GM19035 (cell line): ENCODE measurements at regions not wholly inside any gene's neighbourhood (a gene's known extent, or its start where the extent isn't known, plus 50 kb on each side); places are given as distances from the start of the nearest gene placed in this dataset.

Experiments
- ATAC-seq: cut with Tn5 transposase; IDR thresholded peaks from one replicate; pipeline ENCODE4 v1.9.1; 2021; ENCODE audit not compliant: unreplicated experiment

DNA sequence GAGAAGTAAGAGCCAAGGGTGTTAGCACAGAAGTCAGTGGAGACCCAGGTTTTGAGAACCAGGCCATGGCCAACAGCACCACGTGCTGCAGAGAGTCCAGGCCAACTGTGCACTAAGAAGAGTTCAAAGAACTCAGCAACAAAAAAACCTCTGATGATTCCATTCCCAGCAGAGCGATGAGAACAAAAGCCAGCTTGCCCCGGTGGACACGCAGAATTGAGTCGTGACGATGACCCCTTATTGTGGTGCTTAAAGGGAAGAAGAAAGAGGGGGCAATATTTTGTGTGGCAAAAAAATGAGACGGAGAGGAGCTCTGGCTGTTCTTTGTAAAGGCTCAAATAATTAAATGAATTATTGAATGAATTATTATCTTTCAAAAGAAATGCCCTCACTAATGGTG lies 468.3 kb upstream of the AUTS2 start:
- no peak for ATAC-seq

DNA sequence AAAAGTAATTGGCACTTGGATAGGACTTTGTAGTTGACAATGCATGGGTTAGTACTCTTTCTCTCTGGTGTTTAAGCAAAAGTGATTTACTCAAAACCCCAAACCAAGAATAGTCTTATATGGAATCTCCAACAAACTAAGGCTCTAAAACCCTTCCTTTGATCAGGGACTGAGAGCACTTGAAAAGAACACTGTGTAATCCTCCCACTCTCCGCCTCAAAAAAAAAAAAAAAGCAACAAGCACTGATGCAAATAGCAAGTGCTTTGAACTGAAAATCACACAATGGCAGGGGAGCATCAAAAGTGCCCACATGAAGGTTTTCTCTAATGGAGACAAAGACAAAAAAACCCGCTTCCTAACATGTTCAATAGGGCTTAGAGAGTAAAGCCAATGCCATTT lies 467.9 kb upstream of the AUTS2 start:
- no peak for ATAC-seq

DNA sequence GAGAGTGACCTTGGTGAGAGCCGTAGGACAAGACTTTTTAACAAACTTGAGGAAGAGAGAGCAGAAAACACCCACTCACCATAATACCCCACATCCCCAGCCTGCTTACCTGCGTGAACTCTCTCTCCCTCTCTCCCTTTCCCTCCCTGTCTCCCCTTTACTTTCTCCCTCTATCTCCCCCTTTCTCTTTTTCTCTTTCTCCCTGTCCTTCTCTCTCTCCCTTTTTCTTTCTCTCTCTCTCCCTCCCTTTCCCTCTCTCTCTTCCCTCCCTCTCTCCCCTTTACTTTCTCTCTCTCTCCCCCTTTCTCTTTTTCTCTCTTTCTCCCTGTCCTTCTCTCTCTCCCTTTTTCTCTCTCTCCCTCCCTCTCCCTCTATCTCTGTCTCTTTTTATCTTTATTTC lies 464.0 kb upstream of the AUTS2 start:
- no peak for ATAC-seq

DNA sequence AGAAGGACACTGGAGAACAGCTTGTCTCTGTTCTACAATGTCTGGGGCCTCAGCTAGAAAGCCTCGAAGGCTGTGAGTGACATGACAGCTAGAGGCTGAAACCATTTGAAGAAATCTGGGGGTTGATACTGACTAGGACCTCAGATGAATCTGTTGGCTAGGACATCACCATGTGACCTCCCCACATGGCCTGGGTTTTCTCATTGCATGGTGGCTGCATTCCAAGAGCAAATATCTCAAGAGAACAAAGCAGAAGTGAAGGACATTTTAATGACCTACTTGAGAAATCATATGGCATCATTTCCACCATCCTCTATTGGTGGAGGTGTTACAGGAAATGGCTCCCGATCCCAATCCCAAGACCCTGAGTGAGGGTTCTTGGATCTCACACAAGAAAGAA lies 450.6 kb upstream of the AUTS2 start:
- ATAC-seq: no peak

DNA sequence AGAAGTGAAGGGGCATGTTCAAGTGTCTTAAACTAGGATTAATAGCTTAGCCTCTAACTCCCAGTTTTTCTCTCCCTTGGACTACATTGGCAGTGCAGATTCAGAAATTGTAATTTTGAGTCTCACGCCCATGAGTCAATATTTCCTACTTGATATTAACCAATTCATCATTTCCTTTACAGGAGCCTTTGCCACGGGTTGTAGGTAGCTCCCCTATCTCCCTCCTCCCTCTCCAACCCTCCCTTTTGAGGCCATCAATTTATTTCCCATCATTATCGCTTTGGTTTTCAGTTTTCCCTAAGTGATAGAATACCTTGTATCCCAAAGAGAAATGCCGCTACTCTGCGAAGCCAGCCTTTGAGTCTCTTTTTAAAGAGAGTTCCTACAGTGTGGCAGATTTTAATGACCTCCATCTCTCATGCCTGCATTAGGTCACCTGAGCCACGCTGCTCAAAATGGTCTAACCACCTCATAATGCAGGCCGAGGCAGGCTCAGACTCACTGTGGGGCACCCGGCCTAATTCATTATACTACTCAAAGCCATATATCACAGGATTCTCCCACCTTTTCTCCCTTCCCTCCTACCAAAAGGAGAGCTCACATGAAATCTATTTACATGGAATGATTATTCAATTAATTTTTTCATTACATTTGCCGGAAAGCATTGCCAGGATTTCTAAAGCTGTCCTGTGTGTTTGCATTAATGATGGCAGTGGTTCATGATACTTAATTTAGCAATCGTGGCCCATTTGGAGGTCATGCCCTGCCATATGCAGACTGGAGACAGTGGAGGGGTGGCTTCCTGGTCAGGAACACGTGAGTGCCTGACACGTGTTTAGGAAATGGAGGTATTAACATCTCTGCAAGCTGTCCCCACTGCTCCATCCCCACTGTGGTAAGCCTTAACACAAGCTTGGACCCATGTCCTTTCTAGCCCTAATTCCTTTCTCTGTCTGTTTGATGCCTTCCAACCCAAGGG lies 448.2 kb upstream of the AUTS2 start:
- no peak for ATAC-seq

DNA sequence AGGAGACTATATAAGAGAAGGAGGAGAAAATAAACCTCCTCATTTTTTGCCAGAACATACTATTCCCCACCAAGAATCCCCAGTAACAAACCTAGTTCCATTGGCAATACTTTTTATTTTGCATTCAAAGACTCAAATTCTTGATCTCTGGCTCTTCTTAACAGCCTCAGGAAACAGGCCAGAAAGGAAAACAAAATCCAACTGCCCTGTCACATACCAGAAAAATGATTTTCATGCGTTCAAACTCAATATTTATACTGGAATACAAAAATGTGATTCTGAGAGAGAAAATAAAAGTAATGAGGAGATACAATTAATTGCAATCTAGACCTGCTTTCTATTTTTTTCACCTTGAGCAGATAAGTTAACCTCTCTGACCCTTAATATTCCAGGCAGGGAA lies 435.9 kb upstream of the AUTS2 start:
- ATAC-seq: no peak

DNA sequence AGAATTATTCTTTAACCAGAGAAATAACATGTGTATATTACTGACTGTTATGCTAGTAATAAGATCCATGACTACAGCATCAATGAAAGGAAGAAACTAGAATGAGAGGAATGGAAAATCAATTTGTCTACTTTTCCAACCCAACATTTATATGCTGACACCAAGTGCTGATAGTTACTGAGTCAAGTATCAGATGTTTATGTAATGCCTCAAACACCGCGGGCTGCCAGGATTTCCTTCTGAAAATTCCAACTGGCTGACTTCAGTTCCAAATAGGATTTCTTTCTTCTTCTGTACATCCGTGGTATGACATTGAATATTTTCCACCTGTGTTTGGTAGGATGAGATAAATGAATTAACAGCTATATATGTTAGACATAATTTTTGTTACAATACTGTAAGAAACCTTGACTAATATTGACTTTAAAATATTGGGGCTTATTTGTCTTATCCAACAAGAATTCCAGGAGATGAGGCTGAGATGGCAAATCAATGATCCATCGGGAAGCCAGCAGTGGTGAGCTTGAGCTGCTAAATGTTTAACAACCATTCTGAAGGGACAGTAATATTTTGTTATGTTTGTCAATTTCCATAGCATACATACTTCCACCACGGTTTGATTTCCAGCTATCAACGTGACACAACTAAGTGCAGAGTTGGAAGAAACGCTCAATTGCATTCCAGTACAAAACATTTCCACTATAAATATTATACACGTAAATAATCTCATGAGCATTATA lies 435.2 kb upstream of the AUTS2 start:
- ATAC-seq: no peak

DNA sequence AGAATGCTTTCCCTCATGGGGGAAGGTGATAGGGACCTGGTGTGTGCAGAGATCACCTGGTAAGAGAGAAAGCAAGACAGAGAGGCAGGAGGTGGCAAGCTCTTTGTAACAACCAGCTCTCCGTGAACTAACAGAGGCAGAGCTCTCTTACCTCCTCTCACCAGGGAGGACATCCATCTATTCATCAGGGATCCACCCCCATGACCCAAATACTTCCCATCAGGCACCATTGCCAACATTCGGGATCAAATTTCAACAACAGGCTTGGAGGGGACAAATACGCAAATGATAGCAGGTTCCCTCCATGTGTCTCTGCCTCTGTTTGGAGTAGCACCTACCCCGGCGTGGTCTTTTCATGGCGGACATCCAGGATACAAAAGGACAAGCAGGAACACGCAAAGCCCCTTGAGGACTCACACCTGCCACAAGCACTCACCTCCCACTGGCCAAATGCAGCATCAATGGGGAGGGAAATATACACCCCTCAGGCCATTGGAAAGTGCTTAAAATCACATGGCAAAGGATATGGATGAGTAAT lies 431.2 kb upstream of the AUTS2 start:
- no peak for ATAC-seq

DNA sequence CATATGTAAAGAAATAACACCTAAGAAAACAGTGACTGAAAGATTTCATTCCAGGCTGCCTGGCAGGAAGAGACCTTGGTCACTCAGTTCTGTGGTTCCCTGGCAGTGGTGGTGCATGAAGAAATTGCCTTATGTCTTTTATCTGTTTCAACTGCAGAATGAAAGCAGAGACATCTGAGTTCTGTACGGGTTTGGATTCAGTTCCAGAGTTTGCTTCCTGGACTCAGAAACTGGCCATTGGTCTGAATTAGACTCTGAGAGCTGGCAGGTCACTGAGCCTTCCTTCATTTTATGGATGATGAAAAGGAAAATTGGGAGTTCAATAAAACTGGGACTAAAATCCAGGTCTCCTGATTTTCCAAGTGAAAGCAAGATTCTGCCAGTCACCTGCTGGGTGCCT lies 428.9 kb upstream of the AUTS2 start:
- no peak for ATAC-seq

DNA sequence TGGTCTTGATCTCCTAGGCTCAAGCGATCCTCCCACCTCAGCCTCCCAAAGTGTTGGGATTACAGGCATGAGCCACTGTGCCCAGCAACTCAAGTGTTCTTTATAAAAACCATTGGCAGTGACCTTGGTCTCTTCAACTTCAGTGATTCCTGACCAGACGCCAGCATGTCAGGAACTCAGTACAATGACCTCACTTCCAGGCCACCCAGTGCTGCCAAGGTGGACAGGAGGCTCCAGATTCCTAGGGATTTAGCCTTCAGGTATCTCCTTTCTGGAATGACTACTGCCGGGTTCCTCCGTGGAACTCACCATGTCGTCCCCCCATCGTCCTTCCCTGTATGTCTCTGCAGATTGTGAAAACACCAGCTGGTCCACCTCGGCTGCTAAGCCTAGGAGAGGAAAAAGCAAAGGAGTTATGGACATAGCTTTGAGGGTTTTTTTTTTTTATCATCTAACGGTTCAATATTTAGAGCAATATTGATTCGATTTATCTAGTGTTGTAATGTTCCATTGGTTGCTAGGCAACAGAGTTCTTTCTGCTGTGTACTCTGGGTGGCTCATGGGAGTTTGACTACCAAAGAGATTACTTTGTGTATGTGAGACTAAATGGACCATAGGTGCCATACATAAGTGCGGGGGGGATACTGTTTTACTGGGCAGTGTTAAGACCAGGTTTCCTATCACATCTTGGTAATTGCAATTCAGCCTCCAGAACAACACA lies 425.8 kb upstream of the AUTS2 start:
- ATAC-seq: no peak

DNA sequence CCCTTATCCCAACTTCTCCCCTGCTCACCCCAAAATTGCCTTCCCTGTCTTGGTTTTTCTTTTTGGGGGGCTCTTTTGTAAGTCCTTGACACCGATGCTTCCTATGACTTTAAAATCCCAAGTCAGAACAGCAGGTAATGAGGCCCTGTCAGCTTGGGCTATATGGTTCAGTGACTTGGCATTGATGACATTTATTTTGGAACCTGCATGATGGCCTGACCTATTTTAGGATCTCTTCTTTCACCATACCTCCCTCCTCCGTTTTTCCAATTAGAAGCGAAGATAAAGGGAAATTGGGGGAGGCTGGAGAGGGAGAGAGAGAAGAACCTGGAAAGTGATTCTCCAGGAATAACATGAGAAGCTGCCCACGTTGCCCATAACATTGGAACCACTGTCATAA lies 424.9 kb upstream of the AUTS2 start:
- no peak for ATAC-seq

DNA sequence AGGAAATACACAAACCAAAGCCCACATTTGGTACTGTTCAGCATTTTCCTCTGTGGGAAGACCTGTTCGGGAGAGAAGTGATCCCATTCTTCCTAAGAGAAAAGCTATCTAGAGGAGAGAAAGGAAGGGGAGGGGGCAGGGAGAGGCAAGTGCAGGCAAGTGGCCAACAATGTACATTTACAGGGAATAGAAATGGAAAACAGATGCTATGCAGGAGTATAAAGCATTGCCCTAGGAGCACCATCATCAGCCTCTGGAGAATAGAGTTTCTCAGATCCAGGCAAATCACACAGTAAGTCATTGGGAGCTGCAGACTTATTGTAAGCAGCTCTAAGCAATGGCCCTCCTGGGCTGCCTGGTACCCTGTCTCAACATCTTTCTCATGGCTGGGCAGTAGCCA lies 424.4 kb upstream of the AUTS2 start:
- ATAC-seq: no peak

DNA sequence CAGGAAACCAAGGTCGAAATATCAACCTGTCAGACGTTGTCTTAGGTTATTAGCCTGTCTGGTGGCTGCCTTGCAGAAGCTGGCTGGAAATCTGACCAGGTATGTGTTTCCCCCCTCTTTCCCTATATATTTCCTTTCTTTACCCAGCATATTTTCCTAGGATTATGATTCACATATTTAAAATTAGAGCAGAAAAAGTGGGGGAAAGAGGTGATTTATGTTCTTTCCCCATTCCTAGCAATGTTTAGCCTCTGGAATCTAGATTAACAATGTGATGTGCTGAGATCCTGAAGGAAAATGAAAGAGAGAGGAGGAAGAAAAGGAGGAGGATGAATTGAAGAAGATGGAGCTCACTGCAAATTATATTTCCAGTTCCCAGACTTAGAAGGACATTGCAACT lies 421.4 kb upstream of the AUTS2 start:
- no peak for ATAC-seq

DNA sequence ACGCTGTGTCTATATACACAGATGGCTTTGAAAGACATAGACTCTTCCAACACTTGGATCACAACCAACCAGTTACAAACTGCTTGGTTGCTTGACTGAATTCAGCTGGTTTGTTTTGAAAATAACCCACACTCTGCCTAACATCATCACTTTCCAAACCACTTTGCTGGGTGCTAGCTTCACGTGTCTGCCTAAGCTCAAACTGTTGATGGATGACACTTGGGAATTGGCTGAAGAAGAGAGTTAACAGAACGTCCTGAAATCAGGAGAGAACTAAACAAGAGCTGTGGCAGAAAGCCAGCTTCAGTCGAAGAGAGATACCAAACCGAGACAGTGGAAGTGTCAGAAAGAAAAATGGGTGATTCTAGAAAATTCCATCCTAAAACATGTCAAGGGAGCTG lies 420.8 kb upstream of the AUTS2 start:
- ATAC-seq: no peak

DNA sequence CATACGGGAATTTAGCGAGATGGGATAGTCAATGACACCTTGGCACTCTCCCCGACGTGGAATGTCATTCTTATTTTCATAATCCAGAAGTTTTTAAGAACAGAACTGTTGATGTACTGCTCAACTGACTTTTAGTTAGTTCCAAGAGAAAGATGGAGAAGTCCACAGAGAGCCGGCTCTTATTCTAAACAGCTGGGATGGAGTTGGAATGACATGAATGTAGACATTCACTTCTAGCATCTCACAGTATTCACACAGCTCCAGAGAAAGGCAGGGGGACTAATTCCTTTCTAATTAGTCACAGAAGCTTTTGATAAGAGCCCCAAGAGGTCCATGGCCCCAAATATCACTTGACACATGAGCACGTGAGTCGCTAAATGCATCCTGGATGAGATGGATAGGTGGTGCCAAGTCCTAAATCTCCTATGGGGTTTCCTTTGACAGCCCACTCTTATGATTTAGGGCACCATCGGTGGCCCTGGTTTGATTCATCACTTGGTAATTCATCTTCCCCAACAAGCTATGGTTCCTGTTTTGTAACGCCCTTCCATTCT lies 420.3 kb upstream of the AUTS2 start:
- ATAC-seq: no peak

DNA sequence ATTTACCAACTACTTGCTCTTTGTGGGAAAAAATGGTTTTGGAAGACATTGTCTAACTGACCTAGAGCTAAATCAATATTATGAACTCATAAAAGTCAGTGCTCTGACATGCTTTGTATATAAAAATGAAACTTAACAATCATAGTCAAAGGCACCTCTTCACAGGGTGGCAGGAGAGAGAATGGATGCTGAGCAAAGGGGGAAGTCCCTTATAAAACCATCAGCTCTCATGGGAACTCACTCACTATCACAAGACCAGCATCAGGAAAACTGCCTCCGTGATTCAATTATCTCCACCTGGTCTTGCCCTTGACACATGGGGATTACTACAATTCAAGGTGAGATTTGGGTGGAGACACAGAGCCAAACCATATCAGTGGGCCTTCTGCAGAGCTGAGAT lies 417.6 kb upstream of the AUTS2 start:
- ATAC-seq: no peak

DNA sequence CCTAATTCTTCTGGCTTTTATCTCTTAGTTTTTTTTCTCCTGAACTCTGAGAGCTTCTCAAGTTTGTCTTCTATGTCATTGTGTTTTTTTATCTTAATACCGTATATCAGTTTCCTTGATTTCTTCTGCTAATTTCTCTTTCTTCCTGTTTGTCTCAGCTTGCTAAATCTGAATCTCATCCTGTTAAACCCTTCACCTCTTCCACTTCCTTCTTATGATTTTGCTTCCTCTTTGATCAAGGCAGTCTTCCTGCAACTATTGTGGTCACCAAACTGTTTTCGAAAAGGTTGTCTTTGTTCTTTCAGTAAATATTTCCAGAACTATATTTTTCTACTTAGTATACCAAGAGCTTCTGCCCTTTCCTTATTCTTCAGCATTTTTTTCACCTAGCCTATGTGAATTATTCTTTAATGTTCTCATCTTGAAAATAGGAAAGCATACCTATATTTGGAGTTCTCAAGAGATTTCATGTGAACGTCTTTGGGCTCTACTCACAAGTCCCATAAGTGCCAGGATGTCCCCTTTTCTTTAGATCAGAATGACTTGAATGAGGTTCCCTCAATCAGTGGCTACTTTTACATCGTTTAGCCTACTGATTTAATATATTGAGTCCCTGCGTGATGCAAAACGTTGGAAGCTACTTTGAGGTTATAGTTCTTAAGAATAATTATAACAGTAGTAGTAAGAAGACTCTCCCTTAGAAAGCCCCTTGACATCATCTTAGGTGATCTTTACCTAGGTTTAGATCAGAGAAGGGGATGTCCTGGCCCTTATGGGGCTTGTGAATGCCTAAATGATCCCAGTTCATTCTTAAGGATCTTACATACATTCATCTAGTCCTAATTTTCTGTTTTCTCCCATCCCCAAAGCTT lies 415.4 kb upstream of the AUTS2 start:
- no peak for ATAC-seq

DNA sequence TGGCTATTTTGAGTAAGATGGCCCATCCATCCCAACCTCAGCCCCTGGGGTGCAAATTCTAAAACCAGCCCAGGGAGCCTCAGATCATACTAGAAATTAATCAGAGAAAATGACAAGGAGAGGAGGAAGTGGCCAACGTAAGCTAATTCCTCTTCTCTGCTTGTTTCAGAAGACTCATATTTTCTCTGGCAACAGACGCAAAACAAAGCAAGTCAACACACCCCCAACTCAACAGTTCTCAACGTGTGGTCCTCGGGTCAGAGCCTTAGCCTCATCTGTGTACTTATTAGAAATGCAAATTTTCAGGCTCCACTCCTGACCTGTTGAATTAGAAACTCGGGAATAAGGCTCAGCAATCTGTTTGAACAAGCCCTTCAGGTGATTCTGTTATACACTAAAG lies 413.9 kb upstream of the AUTS2 start:
- no peak for ATAC-seq

DNA sequence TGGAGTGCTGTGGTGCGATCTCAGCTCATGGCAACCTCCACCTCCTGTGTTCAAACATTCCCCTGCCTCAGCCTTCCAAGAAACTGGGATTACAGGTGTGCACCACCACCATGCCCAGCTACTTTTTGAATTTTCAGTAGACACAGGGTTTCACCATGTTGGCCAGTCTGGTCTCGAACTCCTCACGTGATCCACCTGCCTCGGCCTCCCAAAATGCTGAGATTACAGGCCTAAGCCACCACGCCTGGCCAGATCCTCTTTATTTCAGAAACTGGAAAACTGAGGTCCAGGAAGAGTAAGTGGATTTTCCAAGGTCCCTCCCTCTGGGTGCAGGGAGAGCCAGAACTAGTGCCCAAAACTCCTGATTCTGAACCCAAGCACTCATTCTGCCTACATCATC lies 413.1 kb upstream of the AUTS2 start:
- ATAC-seq: no peak

DNA sequence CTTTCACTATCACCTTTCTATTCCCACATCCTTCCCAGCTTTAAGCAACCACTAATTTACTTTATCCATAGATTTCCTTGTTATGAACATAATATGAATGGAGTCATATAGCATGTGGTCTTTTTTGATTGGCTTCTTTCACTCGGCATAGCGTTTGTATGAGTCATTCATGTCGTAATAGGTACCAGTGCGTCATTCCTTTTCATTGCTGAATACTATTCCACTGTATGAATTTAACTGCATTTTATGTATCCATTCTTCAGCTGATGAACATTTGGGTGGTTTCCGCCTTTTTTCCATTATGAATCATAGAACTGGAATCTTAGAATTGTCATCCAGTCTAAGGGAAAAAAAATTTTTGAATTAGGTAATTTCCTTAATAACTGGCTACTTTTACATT lies 411.3 kb upstream of the AUTS2 start:
- no peak for ATAC-seq
